Panc1 (cell line): ENCODE measurements at regions not wholly inside any gene's neighbourhood (a gene's known extent, or its start where the extent isn't known, plus 50 kb on each side); places are given as distances from the start of the nearest gene placed in this dataset.
"Not testable (repeated sequence)": the region's sequence is repeated elsewhere in the genome, so short reads cannot be mapped to it uniquely, and the experiment has no call there.

ENCODE experiments used
- ATAC-seq: fragments of 200-7000 bp; cut with Tn5 transposase; 2 replicates; pipeline ENCODE4 v1.9.1; 2020; ENCODE audit warnings: mild to moderate bottlenecking, moderate library complexity
- BruUV-seq: library from RNA; stranded (reverse); fragments of 400-500 nt; replicated peaks from 2 replicates; lab custom pipeline; 2021; lab: Mats Ljungman, UMichigan
- CTCF ChIA-PET: fragments of 300-600 bp; sonication (Branson Sonifier 250); formaldehyde crosslinking; loops from one replicate; lab custom pipeline; 2022; ENCODE audit warnings: antibody characterized with exemption; lab: Charles Lee
- POLR2A ChIA-PET: fragments of 300-600 bp; sonication (Branson Sonifier 250); formaldehyde crosslinking; loops from one replicate; lab custom pipeline; 2022; ENCODE audit warnings: antibody characterized with exemption; lab: Charles Lee
- DNase-seq: peaks from one replicate; pipeline ENCODE4 v3.0.0-alpha.2; 2010; ENCODE audit warnings: low read depth, low spot score
- H3K27ac ChIP-seq: 2 replicates; pipeline ENCODE4 v1.5.1; 2011; ENCODE audit warnings: mild to moderate bottlenecking, low read length, inconsistent platforms
- H3K27me3 ChIP-seq: fragments of 200-500 bp; sonication (Bioruptor generic); 2 replicates; pipeline ENCODE4 v1.6.0; 2014; ENCODE audit warnings: low read length, inconsistent platforms; ENCODE audit not compliant: control insufficient read depth, insufficient read depth
- H3K36me3 ChIP-seq: fragments of 200-500 bp; sonication (Bioruptor generic); 2 replicates; pipeline ENCODE4 v1.5.1; 2014; ENCODE audit warnings: inconsistent platforms, mild to moderate bottlenecking, low read length, moderate library complexity; ENCODE audit not compliant: control insufficient read depth, insufficient read depth
- H3K4me1 ChIP-seq: 2 replicates; pipeline ENCODE4 v1.5.1; 2011; ENCODE audit warnings: inconsistent platforms, mild to moderate bottlenecking, low read length, moderate library complexity; ENCODE audit not compliant: control insufficient read depth, insufficient read depth
- H3K4me3 ChIP-seq, 2 experiments: 2 replicates each; pipeline ENCODE4 v1.5.1; 2011 to 2012; ENCODE audit warnings: low read depth in 2 of 2, low read length in 2 of 2, mild to moderate bottlenecking in 2 of 2, inconsistent platforms in 1 of 2, moderate library complexity in 1 of 2
- H3K9me3 ChIP-seq: fragments of 200-500 bp; sonication (Bioruptor generic); 2 replicates; pipeline ENCODE4 v1.5.1; 2014; ENCODE audit warnings: low read depth, mild to moderate bottlenecking, inconsistent platforms, low read length, moderate library complexity; ENCODE audit not compliant: control insufficient read depth, insufficient read depth
- POLR2AphosphoS5 ChIP-seq: IDR thresholded peaks from 2 replicates; pipeline ENCODE4 v1.6.1; 2012; ENCODE audit warnings: mild to moderate bottlenecking, low read depth, low read length, moderate library complexity
- SIN3A ChIP-seq: IDR thresholded peaks from 2 replicates; pipeline ENCODE4 v1.6.1; 2012; ENCODE audit warnings: low read depth, mild to moderate bottlenecking, low read length, moderate library complexity, borderline replicate concordance; ENCODE audit not compliant: insufficient read depth
- TCF7L2 ChIP-seq: IDR thresholded peaks from 2 replicates; pipeline ENCODE4 v1.6.1; 2011; ENCODE audit warnings: mild to moderate bottlenecking, low read depth, low read length, inconsistent platforms
- in situ Hi-C: cut with HindIII; loops from 2 replicates; pipeline ENCODE4 v1.10.0; 2016; ENCODE audit warnings: low sequenced_read_pairs, low pct_unique_long_range_greater_than_20kb
- intact Hi-C: fragments of 100-400 bp; cut with micrococcal nuclease; formaldehyde crosslinking; loops from one replicate; pipeline ENCODE4 v1.10.0; 2022; ENCODE audit not compliant: unreplicated experiment
- TF ChIP-seq, protein P1 (sequence below): fragments of 450-650 bp; IDR thresholded peaks from 2 replicates; pipeline ENCODE4 v1.5.1; 2017; ENCODE audit warnings: mild to moderate bottlenecking
- TF ChIP-seq, protein P2 (sequence below), 2 experiments: IDR thresholded peaks; 2 replicates each; pipeline ENCODE4 v1.6.1; 2011 to 2012; ENCODE audit warnings: low read depth in 2 of 2, control low read depth in 1 of 2, low read length in 1 of 2, mild to moderate bottlenecking in 1 of 2, moderate library complexity in 1 of 2; ENCODE audit not compliant: insufficient read depth in 1 of 2

DNA sequence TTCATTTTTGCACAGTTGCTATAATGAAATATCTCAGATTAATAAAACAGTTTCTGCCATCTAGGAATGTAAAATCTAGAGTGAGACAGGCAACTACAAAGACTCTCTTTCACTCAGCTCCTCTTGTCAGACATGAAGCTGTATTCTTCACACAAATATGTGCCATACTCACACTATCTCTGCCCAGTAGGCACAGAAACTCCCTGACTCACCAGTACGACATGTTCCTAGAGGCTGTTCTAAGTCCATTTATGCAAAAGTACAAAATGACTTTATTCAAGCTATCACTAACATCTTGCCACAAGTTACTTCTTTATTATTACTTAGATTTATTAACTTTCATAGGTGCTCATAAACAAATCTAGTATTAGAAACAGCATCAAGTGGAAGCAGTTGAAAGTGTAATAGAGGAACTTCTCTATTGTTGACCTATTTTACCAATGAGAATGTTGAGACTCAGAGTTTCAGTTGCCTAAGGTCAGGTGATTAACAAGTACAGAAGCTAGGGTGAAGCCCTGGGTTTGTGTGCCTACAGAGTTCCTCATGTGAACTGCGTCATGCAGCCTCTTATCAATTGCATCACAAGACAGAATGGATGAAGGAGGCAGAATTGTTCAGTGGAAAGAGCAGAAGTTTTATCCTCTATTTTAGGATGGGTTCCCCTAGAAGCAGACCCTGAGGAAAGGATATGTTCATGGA, 98.9 kb downstream of the RGS2 start:
- CTCF ChIA-PET: no interaction called here
- BruUV-seq: no TSS peak
- H3K27ac ChIP-seq: no peak overlapping the region

DNA sequence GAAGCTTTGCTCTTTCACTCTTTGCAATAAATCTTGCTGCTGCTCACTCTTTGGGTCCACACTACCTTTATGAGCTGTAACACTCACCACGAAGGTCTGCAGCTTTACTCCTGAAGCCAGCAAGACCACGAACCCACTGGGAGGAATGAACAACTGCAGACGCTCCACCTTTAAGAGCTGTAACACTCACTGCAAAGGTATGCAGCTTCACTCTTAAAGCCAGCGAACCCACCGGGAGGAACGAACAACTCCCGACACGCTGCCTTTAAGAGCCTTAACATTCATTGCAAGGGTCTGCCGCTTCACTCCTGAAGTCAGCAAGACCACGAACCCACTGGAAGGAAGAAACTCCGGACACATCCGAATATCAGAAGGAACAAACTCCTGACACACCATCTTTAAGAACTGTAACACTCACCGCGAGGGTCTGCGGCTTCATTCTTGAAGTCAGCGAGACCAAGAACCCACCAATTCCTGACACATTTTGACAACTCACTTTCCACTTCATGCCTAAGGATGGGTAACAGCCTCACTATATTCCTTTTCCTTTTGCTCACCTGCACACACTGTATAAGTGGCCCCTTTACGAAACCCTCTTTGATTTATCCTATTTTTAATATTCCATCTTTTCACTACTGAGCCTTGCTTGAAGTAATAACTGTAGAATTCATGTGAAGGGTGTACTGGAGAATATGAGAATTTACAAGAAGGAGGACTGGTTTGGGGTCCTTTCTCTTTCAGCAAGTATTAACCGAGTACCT, 103.2 kb downstream of the RGS2 start:
- BruUV-seq, H3K36me3 ChIP-seq, CTCF ChIA-PET, H3K27me3 ChIP-seq, H3K27ac ChIP-seq, ATAC-seq, H3K4me3 ChIP-seq, DNase-seq, in situ Hi-C loops, H3K4me1 ChIP-seq, H3K9me3 ChIP-seq, intact Hi-C loops, POLR2A ChIA-PET: not testable (repeated sequence)

More for the DNA sequence above, 98.9 kb downstream of the RGS2 start:
- ATAC-seq (no peak), DNase-seq (no peak)
- H3K4me1 ChIP-seq: no peaks in the 10 kb centered on the region
- POLR2A ChIA-PET: no interaction called here
- H3K27me3 ChIP-seq: no peaks in the 10 kb centered on the region
- H3K36me3 ChIP-seq: no peaks in the 10 kb centered on the region
- H3K9me3 ChIP-seq: no peaks in the 10 kb centered on the region
- in situ Hi-C loops: no loop called here
- TF ChIP-seq, protein P1, sequence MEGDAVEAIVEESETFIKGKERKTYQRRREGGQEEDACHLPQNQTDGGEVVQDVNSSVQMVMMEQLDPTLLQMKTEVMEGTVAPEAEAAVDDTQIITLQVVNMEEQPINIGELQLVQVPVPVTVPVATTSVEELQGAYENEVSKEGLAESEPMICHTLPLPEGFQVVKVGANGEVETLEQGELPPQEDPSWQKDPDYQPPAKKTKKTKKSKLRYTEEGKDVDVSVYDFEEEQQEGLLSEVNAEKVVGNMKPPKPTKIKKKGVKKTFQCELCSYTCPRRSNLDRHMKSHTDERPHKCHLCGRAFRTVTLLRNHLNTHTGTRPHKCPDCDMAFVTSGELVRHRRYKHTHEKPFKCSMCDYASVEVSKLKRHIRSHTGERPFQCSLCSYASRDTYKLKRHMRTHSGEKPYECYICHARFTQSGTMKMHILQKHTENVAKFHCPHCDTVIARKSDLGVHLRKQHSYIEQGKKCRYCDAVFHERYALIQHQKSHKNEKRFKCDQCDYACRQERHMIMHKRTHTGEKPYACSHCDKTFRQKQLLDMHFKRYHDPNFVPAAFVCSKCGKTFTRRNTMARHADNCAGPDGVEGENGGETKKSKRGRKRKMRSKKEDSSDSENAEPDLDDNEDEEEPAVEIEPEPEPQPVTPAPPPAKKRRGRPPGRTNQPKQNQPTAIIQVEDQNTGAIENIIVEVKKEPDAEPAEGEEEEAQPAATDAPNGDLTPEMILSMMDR: no peak
- no peak for TF ChIP-seq SIN3A
- no peak for TF ChIP-seq POLR2AphosphoS5
- TF ChIP-seq, protein P2, sequence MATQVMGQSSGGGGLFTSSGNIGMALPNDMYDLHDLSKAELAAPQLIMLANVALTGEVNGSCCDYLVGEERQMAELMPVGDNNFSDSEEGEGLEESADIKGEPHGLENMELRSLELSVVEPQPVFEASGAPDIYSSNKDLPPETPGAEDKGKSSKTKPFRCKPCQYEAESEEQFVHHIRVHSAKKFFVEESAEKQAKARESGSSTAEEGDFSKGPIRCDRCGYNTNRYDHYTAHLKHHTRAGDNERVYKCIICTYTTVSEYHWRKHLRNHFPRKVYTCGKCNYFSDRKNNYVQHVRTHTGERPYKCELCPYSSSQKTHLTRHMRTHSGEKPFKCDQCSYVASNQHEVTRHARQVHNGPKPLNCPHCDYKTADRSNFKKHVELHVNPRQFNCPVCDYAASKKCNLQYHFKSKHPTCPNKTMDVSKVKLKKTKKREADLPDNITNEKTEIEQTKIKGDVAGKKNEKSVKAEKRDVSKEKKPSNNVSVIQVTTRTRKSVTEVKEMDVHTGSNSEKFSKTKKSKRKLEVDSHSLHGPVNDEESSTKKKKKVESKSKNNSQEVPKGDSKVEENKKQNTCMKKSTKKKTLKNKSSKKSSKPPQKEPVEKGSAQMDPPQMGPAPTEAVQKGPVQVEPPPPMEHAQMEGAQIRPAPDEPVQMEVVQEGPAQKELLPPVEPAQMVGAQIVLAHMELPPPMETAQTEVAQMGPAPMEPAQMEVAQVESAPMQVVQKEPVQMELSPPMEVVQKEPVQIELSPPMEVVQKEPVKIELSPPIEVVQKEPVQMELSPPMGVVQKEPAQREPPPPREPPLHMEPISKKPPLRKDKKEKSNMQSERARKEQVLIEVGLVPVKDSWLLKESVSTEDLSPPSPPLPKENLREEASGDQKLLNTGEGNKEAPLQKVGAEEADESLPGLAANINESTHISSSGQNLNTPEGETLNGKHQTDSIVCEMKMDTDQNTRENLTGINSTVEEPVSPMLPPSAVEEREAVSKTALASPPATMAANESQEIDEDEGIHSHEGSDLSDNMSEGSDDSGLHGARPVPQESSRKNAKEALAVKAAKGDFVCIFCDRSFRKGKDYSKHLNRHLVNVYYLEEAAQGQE (IDR thresholded peaks at IDR 0.05; ENCODE audit: insufficient read depth in 1 of 2, low read depth in 2 of 2, low read length in 1 of 2): no peak
- no peak for TF ChIP-seq TCF7L2
- no peak overlapping the region for H3K4me3 ChIP-seq
- intact Hi-C loops: no loop called here

DNA sequence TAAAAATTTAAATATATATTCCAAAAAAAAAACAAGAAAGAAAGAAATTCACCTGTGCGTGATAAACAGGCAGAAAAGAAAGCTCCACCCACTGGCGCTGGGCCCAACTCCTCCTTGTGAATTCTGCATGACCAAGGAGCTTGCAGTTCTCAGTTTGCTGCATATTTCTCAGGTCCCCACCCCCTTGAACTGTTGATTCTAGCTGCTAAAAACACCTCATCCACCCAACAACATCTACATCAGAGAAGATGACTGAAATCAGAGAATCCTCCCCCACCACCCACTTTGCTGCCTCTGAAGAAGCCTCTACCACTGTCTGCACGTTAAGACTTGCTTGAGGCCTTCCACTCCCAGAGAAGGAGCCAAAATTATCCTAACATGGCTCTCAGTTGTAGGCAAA, 104.8 kb downstream of the RGS2 start:
- no peaks in the 10 kb centered on the region for H3K27me3 ChIP-seq
- CTCF ChIA-PET: no interaction called here
- no peak overlapping the region for H3K4me3 ChIP-seq
- POLR2A ChIA-PET: no interaction called here
- in situ Hi-C loops: no loop called here
- H3K36me3 ChIP-seq: no peaks in the 10 kb centered on the region
- no TSS peak for BruUV-seq
- no peaks in the 10 kb centered on the region for H3K9me3 ChIP-seq
- H3K4me1 ChIP-seq: no peaks in the 10 kb centered on the region
- no peak overlapping the region for H3K27ac ChIP-seq
- DNase-seq (no peak), ATAC-seq (no peak)
- TF ChIP-seq TCF7L2: no peak
- TF ChIP-seq POLR2AphosphoS5: no peak
- TF ChIP-seq, protein P1: no peak
- TF ChIP-seq, protein P2 (IDR thresholded peaks at IDR 0.05; ENCODE audit: insufficient read depth in 1 of 2, low read depth in 2 of 2, low read length in 1 of 2): no peak
- no peak for TF ChIP-seq SIN3A
- intact Hi-C loops: no loop called here
